ENCODE measurements at regions not wholly inside any gene's neighbourhood (a gene's known extent, or its start where the extent isn't known, plus 50 kb on each side); places are given as distances from the start of the nearest gene placed in this dataset.

DNA sequence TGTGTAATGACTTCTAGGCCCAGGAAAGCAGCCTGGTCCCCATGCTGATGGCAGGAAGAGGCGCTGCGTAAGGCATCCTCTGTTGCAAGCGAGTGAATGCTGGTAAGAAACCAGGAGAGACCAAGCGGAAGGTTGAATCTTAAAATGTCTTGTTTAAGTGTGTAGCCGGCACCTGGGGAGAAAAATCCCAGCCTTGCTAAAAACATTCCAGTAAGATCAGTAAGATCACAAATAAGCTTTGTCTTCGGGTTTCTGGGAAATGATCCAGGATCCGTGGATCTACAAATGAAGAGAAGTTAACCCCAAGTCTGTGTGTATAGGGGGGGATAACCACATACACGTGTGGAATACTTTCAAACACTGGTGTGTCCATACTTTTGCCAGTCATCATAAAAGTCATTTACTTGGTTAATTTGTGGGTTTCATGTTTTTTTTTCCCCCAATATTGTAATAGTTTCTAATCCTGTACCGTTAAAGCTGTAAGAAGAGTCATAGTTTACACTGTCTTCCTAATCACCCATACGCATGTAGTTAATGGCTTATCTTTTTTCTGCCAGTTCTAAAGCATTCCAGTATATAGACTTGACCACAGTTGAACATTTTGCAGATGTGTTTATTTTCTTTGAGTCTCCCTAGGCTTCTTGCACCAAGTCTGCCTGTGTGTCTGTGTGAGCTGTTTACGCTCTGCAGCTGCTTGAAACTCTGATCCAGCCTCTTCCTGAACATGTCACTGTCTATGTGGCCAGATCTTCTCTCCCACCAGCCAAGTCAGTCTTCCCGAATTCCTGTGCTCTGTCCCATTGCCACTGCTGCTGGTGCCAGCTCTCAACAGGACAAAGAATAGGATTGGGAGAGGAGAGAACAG lies 135.9 kb upstream of the ARL4C start:
- DNase-seq (ENCODE audit: low read depth): no peak

DNA sequence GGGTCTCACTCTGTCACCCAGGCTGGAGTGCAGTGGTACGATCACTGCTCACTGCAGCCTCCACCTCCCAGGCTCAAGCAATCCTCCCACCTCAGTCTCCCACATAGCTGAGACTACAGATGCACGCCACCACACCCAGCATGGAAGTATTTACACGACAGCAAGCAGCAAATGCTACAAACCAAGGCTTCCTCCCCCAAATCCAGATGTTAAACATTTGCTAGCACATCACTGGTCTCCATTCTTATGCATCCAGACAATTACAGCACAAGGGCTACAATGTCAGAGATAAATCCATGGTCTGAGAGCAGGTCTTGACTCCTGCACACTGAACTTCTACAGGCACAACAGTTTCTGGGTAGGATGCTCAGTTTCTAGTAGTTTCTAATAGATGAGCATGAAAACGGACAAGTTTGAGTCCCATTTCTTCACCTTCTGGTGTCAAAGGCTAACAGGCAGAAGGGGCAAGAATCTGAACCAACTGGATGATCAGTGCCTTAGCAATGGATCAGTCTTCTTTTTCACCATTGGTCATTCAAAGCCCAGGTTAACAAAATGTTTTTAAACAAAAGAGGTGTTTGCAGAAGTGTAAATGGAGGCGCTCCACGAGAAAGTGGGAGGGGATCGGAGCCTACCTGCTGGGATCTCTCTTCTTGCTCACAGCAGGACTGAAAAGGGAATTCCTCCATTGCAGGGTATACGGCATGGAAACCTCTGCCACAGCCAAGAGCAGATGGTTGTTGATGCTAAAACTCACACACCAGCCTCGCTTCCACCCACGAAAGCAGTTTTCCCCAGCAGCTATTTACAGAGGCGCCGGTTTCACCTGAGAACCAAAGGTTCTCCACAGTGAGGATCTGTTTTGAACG lies 135.0 kb upstream of the ARL4C start:
- no peak for DNase-seq (ENCODE audit: low read depth)

- DNase-seq (ENCODE audit: low read depth): no peak
These were observed 133.9 kb upstream of the ARL4C start for GRCh38 chr2:234630801-234631261.

GRCh38 chr2:234629596-234629995 lies 132.7 kb upstream of the ARL4C start:
- no peak for DNase-seq (ENCODE audit: low read depth)

- DNase-seq (ENCODE audit: low read depth): no peak
These were observed 132.1 kb upstream of the ARL4C start for GRCh38 chr2:234628953-234629352.

- no peak for DNase-seq (ENCODE audit: low read depth)
These were observed 130.4 kb upstream of the ARL4C start for GRCh38 chr2:234627308-234627707.

DNA sequence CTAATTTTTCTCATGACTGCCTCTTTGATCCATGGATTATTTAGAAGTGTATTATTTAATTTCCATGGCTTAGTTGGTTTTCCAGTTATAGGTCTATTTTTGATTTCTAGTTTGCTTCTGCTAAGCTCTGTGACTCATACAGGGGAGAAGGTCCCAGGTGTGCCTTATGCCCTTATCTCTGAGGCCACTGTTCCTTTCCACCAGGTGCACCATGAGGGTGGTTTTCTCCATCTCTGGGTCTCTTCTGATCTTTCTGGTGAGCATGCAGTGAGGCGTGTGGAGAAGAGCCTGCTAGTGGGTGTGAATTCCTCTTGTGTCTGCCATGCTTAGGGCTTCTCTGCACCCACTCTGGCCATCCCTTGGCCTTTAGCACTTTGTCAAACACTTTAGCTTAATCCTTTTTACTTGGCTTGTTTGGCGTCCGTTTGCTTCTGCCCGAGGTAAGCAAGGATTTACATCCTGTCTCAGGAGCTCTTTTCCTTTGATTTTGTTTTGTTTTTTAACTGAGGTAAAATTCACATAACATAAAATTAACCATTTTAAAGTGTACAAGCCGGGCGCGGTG lies 129.8 kb upstream of the ARL4C start:
- DNase-seq (ENCODE audit: low read depth): no peak

- no peak for DNase-seq (ENCODE audit: low read depth)
These were observed 128.9 kb upstream of the ARL4C start for GRCh38 chr2:234625626-234626250.

DNA sequence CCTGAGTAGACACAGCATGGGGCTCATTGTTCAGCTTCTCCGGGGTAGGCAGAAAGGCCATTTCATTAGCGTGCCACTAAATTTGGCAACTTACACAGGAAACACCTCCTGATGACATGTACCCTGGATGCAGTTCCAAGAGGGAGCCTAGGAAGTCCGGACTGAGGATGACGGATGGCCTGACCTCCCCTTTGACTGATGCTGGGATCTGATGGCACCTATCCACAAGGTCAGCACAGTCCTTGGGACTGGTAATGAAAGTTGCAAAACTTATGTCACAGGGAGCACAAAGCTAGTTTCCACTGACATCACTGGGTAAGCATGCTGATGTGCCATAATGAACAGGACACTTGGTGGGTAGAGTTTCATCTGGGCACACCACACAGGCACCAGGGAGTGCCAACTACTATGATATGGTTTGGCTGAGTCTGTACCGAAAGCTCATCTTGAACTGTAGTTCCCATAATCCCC lies 126.7 kb upstream of the ARL4C start:
- no peak for DNase-seq (ENCODE audit: low read depth)

DNA sequence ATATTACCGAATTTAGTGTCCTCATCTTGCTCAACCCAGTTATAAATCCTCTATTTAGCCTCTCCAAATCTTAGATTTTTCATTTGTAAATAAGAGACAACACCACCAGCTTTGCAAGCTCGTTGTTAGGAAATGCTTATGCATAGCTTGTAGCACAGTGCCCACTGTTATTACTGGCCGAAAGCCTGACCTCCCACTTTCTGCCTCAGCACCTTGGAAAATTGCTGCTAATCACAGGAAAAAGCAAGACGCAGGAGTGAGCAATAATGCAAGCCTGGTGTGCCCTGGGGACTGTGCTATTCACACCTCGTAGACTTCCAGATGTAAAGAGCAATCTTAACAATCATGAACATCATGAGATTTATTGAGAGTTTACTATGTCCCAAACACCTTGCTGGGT lies 124.2 kb upstream of the ARL4C start:
- DNase-seq (ENCODE audit: low read depth): no peak

DNA sequence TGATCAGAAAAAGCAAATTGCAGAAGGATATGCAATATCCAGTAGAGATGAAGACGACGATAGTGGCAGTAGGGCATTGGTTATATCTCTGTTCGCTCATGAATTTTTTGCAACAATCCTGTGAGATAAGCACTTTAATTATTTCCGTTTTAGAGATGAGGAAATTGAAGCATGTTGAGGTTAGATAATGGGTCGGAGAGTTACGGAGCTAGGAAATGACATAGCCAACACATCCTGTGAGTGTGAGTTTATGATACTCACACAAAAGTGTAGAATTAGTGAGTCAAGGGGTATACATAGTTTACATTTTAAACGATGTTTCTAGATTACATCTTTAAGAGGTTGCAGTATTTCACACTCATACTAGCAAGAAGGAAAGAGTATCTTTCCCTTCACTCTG lies 123.1 kb upstream of the ARL4C start:
- DNase-seq (ENCODE audit: low read depth): no peak

GRCh38 chr2:234615643-234616356 lies 118.9 kb upstream of the ARL4C start:
- DNase-seq (ENCODE audit: low read depth): no peak

- DNase-seq (ENCODE audit: low read depth): no peak
These were observed 114.3 kb upstream of the ARL4C start for GRCh38 chr2:234611209-234611608.

GRCh38 chr2:234608946-234609345 lies 112.1 kb upstream of the ARL4C start:
- no peak for DNase-seq (ENCODE audit: low read depth)

GRCh38 chr2:234607691-234608090 lies 110.8 kb upstream of the ARL4C start:
- DNase-seq (ENCODE audit: low read depth): no peak

DNA sequence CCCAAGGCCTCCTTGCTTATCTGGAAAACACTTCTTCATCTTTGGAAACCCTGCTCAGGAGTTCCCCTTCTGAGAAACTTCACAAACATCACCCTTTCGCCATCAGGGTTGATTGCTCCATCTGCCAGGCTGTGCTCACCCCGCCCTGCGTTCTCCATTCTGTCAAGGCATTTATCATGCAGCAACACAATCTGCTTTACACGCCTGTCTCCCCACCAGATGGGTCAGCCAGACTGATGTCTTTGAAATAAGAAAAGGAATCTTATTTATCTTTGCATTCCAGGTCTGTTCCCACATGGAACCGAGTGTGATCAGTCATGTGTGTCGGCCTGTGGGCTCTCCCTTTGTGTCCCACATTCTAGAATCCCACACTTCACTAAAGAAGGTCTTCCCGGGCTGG lies 110.0 kb upstream of the ARL4C start:
- no peak for DNase-seq (ENCODE audit: low read depth)

DNA sequence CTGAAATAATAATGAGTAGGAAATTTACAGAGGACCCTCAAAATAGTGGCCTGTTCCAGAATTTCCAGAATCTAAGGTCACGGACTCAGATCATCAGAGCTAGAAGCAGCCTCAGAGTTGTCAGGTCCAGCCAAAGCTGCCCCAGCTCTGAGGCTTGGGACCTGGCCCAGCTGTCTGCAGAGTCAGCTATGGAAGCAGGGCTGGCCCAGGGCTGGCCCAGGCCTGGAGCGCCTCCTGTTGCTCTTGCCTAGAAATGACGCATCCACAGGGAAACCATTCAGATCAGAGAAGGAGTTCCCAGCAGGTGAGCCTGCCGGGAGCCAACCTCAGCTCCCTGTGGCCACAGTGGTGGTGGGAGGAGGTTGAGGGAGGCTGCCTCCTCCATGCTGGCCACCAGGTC lies 106.7 kb upstream of the ARL4C start:
- no peak for DNase-seq (ENCODE audit: low read depth)

- no peak for DNase-seq (ENCODE audit: low read depth)
These were observed 104.3 kb upstream of the ARL4C start for GRCh38 chr2:234601213-234601612.

DNA sequence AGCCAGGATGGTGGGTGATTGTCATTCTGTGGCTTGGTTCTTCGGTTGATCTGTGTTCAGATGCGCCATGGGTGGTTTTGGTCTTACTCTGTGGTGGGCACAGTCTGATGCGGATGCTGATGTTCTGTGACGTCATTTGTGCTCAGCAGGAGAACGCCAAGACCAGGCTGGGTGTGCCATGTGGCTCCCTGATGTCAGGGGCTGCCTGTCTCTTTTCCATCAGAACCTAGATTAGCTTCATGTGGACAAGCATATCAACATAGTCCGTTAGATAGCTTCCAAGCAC lies 100.6 kb upstream of the ARL4C start:
- no peak for DNase-seq (ENCODE audit: low read depth)

DNA sequence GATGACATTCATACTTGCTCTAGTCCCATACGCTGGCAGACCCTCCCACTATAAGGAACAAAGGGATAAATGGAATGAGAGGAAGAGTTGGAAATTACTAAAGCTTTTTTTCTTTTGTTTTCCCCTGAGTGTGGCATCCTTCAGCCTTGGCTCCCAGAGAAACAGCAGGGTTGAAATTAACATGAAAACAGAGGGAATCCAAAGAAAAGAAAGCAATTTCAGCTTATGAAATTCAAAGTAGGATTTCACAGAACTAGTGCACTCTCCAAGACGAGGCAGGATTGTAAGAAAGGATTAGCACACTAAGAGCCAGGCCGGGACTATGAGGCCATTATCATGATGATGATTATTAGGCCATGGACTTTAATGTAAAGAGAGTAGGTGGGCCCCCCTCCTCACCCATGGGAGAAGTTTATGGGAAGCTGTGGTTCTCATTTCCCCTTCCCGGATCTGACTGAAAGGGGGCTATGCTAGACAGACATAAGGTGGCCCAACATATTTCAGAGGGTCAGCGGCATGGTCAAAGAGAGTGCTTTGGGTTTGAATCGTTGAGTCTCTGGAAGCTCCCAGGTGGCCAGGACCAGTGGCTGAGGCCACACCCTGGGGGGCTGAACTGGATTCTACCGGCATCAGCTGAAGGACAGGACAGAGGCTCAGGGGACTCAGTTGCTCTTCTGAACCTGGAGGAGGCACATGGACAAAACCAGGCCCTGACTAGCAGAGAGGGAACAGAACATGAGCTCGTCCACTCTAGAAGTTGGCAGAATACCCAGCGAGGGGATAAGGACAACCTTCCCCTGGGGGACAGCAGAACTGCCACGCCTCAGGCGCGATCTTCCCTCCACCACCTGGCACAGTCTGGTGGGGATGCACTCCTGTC lies 100.1 kb upstream of the ARL4C start:
- no peak for DNase-seq (ENCODE audit: low read depth)

GRCh38 chr2:234595829-234596228 lies 98.9 kb upstream of the ARL4C start:
- DNase-seq (ENCODE audit: low read depth): no peak
